Activated CD4-positive, alpha-beta T cell treated with anti-CD3 and anti-CD28 coated beads, Interleukin-2, amount 50 U/mL, for 16 hours (primary cell): ENCODE measurements at regions not wholly inside any gene's neighbourhood (a gene's known extent, or its start where the extent isn't known, plus 50 kb on each side); places are given as distances from the start of the nearest gene placed in this dataset.
A peak's percentile ranks its signal among the peaks of the same experiment; 100 is the strongest.

Experiments used
- DNase-seq: peaks from one replicate; pipeline ENCODE4 v3.0.0-alpha.2; 2020

- DNase-seq, result no peak
Measured at GRCh38 chr2:221817878-221818277, 245.8 kb upstream of the EPHA4 start.

- DNase-seq, result no peak
Measured at GRCh38 chr2:221817052-221817451, 244.9 kb upstream of the EPHA4 start.

- no peak for DNase-seq
Measured at GRCh38 chr2:221816566-221816965, 244.5 kb upstream of the EPHA4 start.

GRCh38 chr2:221810650-221811049 lies 238.5 kb upstream of the EPHA4 start:
- no peak for DNase-seq

GRCh38 chr2:221810245-221810644 lies 238.1 kb upstream of the EPHA4 start:
- DNase-seq, result no peak

GRCh38 chr2:221808488-221808887 lies 236.4 kb upstream of the EPHA4 start:
- no peak for DNase-seq

- no peak for DNase-seq
Measured at GRCh38 chr2:221807706-221808105, 235.6 kb upstream of the EPHA4 start.

GRCh38 chr2:221802089-221802488 lies 230.0 kb upstream of the EPHA4 start:
- no peak for DNase-seq

- no peak for DNase-seq
Measured at GRCh38 chr2:221792971-221793521, 220.9 kb upstream of the EPHA4 start.

- DNase-seq, result no peak
Measured at GRCh38 chr2:221791844-221792243, 219.7 kb upstream of the EPHA4 start.

- DNase-seq, result no peak
Measured at GRCh38 chr2:221787561-221787960, 215.5 kb upstream of the EPHA4 start.

GRCh38 chr2:221786297-221786926 lies 214.3 kb upstream of the EPHA4 start:
- DNase-seq, result no peak

GRCh38 chr2:221780281-221780688 lies 208.2 kb upstream of the EPHA4 start:
- no peak for DNase-seq

- no peak for DNase-seq
Measured at GRCh38 chr2:221779614-221780067, 207.5 kb upstream of the EPHA4 start.

GRCh38 chr2:221778025-221778424 lies 205.9 kb upstream of the EPHA4 start:
- no peak for DNase-seq

GRCh38 chr2:221777119-221777518 lies 205.0 kb upstream of the EPHA4 start:
- DNase-seq, result no peak

GRCh38 chr2:221775096-221775495 lies 203.0 kb upstream of the EPHA4 start:
- no peak for DNase-seq

- DNase-seq, result no peak
Measured at GRCh38 chr2:221774136-221774535, 202.0 kb upstream of the EPHA4 start.

GRCh38 chr2:221771297-221771696 lies 199.2 kb upstream of the EPHA4 start:
- DNase-seq, result no peak

- no peak for DNase-seq
Measured at GRCh38 chr2:221767106-221768012, 195.3 kb upstream of the EPHA4 start.

GRCh38 chr2:221762496-221762895 lies 190.4 kb upstream of the EPHA4 start:
- no peak for DNase-seq

- no peak for DNase-seq
Measured at GRCh38 chr2:221761260-221761659, 189.2 kb upstream of the EPHA4 start.

GRCh38 chr2:221758076-221758475 lies 186.0 kb upstream of the EPHA4 start:
- no peak for DNase-seq

- peak; percentile 3 for DNase-seq
Measured at GRCh38 chr2:221753401-221753800, 181.3 kb upstream of the EPHA4 start.
